H9 (cell line): ENCODE measurements at regions not wholly inside any gene's neighbourhood (a gene's known extent, or its start where the extent isn't known, plus 50 kb on each side); places are given as distances from the start of the nearest gene placed in this dataset.

ENCODE experiments used
- DNase-seq: peaks from one replicate; pipeline ENCODE4 v3.0.0-alpha.2; 2017
- H2AFZ ChIP-seq: one replicate; pipeline ENCODE4 v1.6.1; 2013; ENCODE audit warnings: mild to moderate bottlenecking, low read length, control low read depth, moderate library complexity
- H2AK5ac ChIP-seq: 2 replicates; pipeline ENCODE4 v1.6.1; 2013; ENCODE audit warnings: low read length, control low read depth, mixed read lengths; ENCODE audit not compliant: insufficient read length
- H2BK120ac ChIP-seq: one replicate; pipeline ENCODE4 v1.6.1; 2013; ENCODE audit warnings: low read depth, mild to moderate bottlenecking, low read length, control low read depth, inconsistent platforms; ENCODE audit not compliant: poor library complexity, severe bottlenecking
- H2BK12ac ChIP-seq: 2 replicates; pipeline ENCODE4 v1.6.1; 2013; ENCODE audit warnings: low read length, control low read depth, mixed read lengths, low read depth; ENCODE audit not compliant: insufficient read length
- H2BK15ac ChIP-seq: 2 replicates; pipeline ENCODE4 v1.6.1; 2013; ENCODE audit warnings: low read depth, low read length, control low read depth
- H2BK20ac ChIP-seq: one replicate; pipeline ENCODE4 v1.6.1; 2013; ENCODE audit warnings: low read depth, mild to moderate bottlenecking, low read length, control low read depth, inconsistent platforms; ENCODE audit not compliant: poor library complexity, severe bottlenecking
- H2BK5ac ChIP-seq: 2 replicates; pipeline ENCODE4 v1.6.1; 2013; ENCODE audit warnings: low read length, control low read depth, mixed read lengths; ENCODE audit not compliant: insufficient read length
- H3K14ac ChIP-seq: 2 replicates; pipeline ENCODE4 v1.6.1; 2013; ENCODE audit warnings: low read length, control low read depth; ENCODE audit not compliant: insufficient read depth
- H3K18ac ChIP-seq: 2 replicates; pipeline ENCODE4 v1.6.1; 2013; ENCODE audit warnings: low read depth, mild to moderate bottlenecking, mixed read lengths, low read length, control low read depth; ENCODE audit not compliant: insufficient read length
- H3K23ac ChIP-seq: 2 replicates; pipeline ENCODE4 v1.6.1; 2013; ENCODE audit warnings: low read length, control low read depth, mixed read lengths, low read depth; ENCODE audit not compliant: insufficient read length
- H3K23me2 ChIP-seq: 2 replicates; pipeline ENCODE4 v1.6.1; 2013; ENCODE audit warnings: low read depth, mild to moderate bottlenecking, mixed read lengths, low read length, control low read depth; ENCODE audit not compliant: insufficient read length, poor library complexity, severe bottlenecking
- H3K27ac ChIP-seq: 2 replicates; pipeline ENCODE4 v1.5.1; 2013; ENCODE audit warnings: low read length, control low read depth, mixed read lengths, low read depth; ENCODE audit not compliant: insufficient read length
- H3K27me3 ChIP-seq: 2 replicates; pipeline ENCODE4 v1.6.1; 2013; ENCODE audit warnings: low read length, control low read depth, inconsistent platforms; ENCODE audit not compliant: insufficient read depth
- H3K4ac ChIP-seq: 2 replicates; pipeline ENCODE4 v1.6.1; 2013; ENCODE audit warnings: low read depth, mild to moderate bottlenecking, control low read depth, inconsistent platforms, low read length, moderate library complexity
- H3K4me1 ChIP-seq: 2 replicates; pipeline ENCODE4 v1.6.1; 2013; ENCODE audit warnings: low read length, control low read depth, inconsistent platforms; ENCODE audit not compliant: insufficient read depth
- H3K4me2 ChIP-seq: 2 replicates; pipeline ENCODE4 v1.6.1; 2013; ENCODE audit warnings: low read length, control low read depth, mixed read lengths; ENCODE audit not compliant: insufficient read length, insufficient read depth
- H3K56ac ChIP-seq: 2 replicates; pipeline ENCODE4 v1.6.1; 2013; ENCODE audit warnings: low read depth, mild to moderate bottlenecking, mixed read lengths, low read length, control low read depth; ENCODE audit not compliant: insufficient read length
- H3K79me1 ChIP-seq: 2 replicates; pipeline ENCODE4 v1.6.1; 2013; ENCODE audit warnings: low read depth, mild to moderate bottlenecking, moderate library complexity, low read length, control low read depth, inconsistent platforms; ENCODE audit not compliant: insufficient read depth, poor library complexity, severe bottlenecking
- H3K79me2 ChIP-seq: 2 replicates; pipeline ENCODE4 v1.6.1; 2013; ENCODE audit warnings: low read length, control low read depth, inconsistent platforms; ENCODE audit not compliant: insufficient read depth
- H3K9ac ChIP-seq: 2 replicates; pipeline ENCODE4 v1.6.1; 2013; ENCODE audit warnings: low read length, control low read depth, mixed read lengths; ENCODE audit not compliant: insufficient read length; ENCODE audit errors: extremely low read depth
- H3K9me3 ChIP-seq: one replicate; pipeline ENCODE4 v1.6.1; 2013; ENCODE audit warnings: low read depth, low read length, inconsistent platforms; ENCODE audit not compliant: control insufficient read depth
- H3T11ph ChIP-seq: one replicate; pipeline ENCODE4 v1.6.1; 2013; ENCODE audit warnings: mild to moderate bottlenecking, low read length, control low read depth, inconsistent platforms
- H4K20me1 ChIP-seq: one replicate; pipeline ENCODE4 v1.6.1; 2013; ENCODE audit not compliant: control insufficient read depth, insufficient read length, insufficient read depth
- H4K5ac ChIP-seq: 2 replicates; pipeline ENCODE4 v1.6.1; 2013; ENCODE audit warnings: low read depth, mild to moderate bottlenecking, mixed read lengths, low read length, control low read depth; ENCODE audit not compliant: insufficient read length
- H4K8ac ChIP-seq: replicated peaks from 2 replicates; pipeline ENCODE4 v1.6.1; 2013; ENCODE audit warnings: low read length, control low read depth, mixed read lengths, low read depth; ENCODE audit not compliant: insufficient read length
- H4K91ac ChIP-seq: 2 replicates; pipeline ENCODE4 v1.6.1; 2013; ENCODE audit warnings: low read depth, mild to moderate bottlenecking, moderate library complexity, mixed read lengths, low read length, control low read depth; ENCODE audit not compliant: insufficient read length
- H3K27ac Mint-ChIP-seq, 3 experiments: 2 replicates in 2 of 3; 3 replicates in 1 of 3; pipeline ENCODE4 v1.8.0; 2020 to 2021; ENCODE audit warnings: mixed read lengths in 3 of 3, mild to moderate bottlenecking in 1 of 3, moderate library complexity in 1 of 3
- H3K27me3 Mint-ChIP-seq: 2 replicates; pipeline ENCODE4 v1.8.0; 2021; ENCODE audit warnings: low read depth, mild to moderate bottlenecking, moderate library complexity, mixed read lengths
- H3K36me3 Mint-ChIP-seq, 3 experiments: 2 replicates in 2 of 3; 3 replicates in 1 of 3; pipeline ENCODE4 v1.8.0; 2020 to 2021; ENCODE audit warnings: low read depth in 3 of 3, mixed read lengths in 3 of 3; ENCODE audit not compliant: insufficient read depth in 1 of 3
- H3K4me1 Mint-ChIP-seq, 2 experiments: 2 replicates each; pipeline ENCODE4 v1.8.0; 2020; ENCODE audit warnings: mixed read lengths in 2 of 2
- H3K4me3 Mint-ChIP-seq, 2 experiments: 2 replicates in 1 of 2; 3 replicates in 1 of 2; pipeline ENCODE4 v1.8.0; 2020 to 2021; ENCODE audit warnings: mild to moderate bottlenecking in 2 of 2, mixed read lengths in 2 of 2, moderate library complexity in 1 of 2
- H3K9me3 Mint-ChIP-seq, 2 experiments: 2 replicates in 1 of 2; 3 replicates in 1 of 2; pipeline ENCODE4 v1.8.0; 2020; ENCODE audit warnings: mild to moderate bottlenecking in 2 of 2, mixed read lengths in 2 of 2, moderate library complexity in 1 of 2
- WGBS: extraction: QIAGEN DNeasy Blood & Tissue Kit; methylation state at CpG from one replicate; pipeline ENCODE4 v1.1.7; 2013; ENCODE audit warnings: missing lambda C conversion rate, low lambda C conversion rate, mixed read lengths; ENCODE audit not compliant: insufficient read length; ENCODE audit errors: extremely low coverage; 5-methylcytosine and 5-hydroxymethylcytosine counted together
- TF ChIP-seq, protein P1 (sequence below): fragments of 200-600 bp; sonication (generic); conservative IDR thresholded peaks from 3 replicates; pipeline ENCODE4 v1.8.0; 2021; ENCODE audit warnings: antibody characterized with exemption, mild to moderate bottlenecking

DNA sequence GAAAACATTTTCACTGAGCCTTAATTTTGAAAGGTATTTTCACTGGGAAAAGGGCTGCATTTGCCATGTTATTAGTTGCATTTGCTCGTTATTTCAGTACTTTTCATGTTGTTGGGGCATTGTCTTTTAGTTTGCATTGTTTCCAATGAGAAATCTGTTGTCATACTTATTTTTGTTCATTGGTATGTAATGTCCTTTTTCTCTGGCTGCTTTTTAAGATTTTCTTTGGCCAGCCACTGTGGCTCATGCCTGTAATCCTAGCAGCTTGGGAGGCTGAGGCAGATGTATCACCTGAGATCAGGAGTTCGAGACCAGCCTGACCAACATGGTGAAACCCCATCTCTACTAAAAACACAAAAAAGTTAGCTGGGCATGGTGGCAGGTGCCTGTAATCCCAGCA lies 379.9 kb downstream of the SAMD5 start:
- Histone ChIP-seq H2BK120ac (no peak overlapping the region), H3K14ac (no peak overlapping the region), H3K4me2 (no peak overlapping the region), H3K79me2 (no peaks in the 10 kb centered on the region), H4K20me1 (no peaks in the 10 kb centered on the region), H4K91ac (no peak overlapping the region), H2BK12ac (no peak overlapping the region), H2BK15ac (no peak overlapping the region), H3K18ac (no peak overlapping the region), H2AFZ (no peak overlapping the region), H3K27me3 (no peaks in the 10 kb centered on the region), H4K8ac (no peak overlapping the region), H2BK5ac (no peak overlapping the region), H2AK5ac (no peak overlapping the region), H3K4ac (no peak overlapping the region), H3K27ac (no peak overlapping the region), H3K79me1 (no peaks in the 10 kb centered on the region), H3K4me1 (no peaks in the 10 kb centered on the region), H3T11ph (no peak overlapping the region), H3K56ac (no peak overlapping the region), H3K9me3 (no peaks in the 10 kb centered on the region), H2BK20ac (no peak overlapping the region), H3K23me2 (no peaks in the 10 kb centered on the region), H3K9ac (no peak overlapping the region), H3K23ac (no peak overlapping the region), H4K5ac (no peak overlapping the region)
- Mint-ChIP-seq H3K36me3 (peaks cover 0 to 4% (median 0%) of the 10 kb centered on the region in 3 experiments; a peak in 2 of 7 replicates), H3K9me3 (peaks cover 3% of the 10 kb centered on the region in 2 experiments; a peak in 2 of 5 replicates), H3K4me1 (peaks cover 0 to 3% of the 10 kb centered on the region in 2 experiments; a peak in 1 of 4 replicates), H3K27me3 (no peaks in the 10 kb centered on the region), H3K4me3 (no peak overlapping the region), H3K27ac (no peak overlapping the region)
- TF ChIP-seq, protein P1, sequence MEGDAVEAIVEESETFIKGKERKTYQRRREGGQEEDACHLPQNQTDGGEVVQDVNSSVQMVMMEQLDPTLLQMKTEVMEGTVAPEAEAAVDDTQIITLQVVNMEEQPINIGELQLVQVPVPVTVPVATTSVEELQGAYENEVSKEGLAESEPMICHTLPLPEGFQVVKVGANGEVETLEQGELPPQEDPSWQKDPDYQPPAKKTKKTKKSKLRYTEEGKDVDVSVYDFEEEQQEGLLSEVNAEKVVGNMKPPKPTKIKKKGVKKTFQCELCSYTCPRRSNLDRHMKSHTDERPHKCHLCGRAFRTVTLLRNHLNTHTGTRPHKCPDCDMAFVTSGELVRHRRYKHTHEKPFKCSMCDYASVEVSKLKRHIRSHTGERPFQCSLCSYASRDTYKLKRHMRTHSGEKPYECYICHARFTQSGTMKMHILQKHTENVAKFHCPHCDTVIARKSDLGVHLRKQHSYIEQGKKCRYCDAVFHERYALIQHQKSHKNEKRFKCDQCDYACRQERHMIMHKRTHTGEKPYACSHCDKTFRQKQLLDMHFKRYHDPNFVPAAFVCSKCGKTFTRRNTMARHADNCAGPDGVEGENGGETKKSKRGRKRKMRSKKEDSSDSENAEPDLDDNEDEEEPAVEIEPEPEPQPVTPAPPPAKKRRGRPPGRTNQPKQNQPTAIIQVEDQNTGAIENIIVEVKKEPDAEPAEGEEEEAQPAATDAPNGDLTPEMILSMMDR: no peak
- no CpG with 5 or more reads among the region's 2 CpGs for WGBS
- DNase-seq: no peak
